CD14-positive monocyte (primary cell): ENCODE measurements at regions not wholly inside any gene's neighbourhood (a gene's known extent, or its start where the extent isn't known, plus 50 kb on each side); places are given as distances from the start of the nearest gene placed in this dataset.
A peak's percentile ranks its signal among the peaks of the same experiment; 100 is the strongest.

Experiments used
- DNase-seq, 3 donors: peaks; one replicate each; pipeline ENCODE4 v3.0.0-alpha.2; 2011 to 2022
- H2AFZ ChIP-seq: 2 replicates; pipeline ENCODE4 v1.6.0; 2012; ENCODE audit warnings: mild to moderate bottlenecking, low read depth, low read length, inconsistent platforms; ENCODE audit not compliant: insufficient read depth, poor library complexity, severe bottlenecking
- H3K27ac ChIP-seq, 2 donors: 1 replicate in 1 of 2; 2 replicates in 1 of 2; pipeline ENCODE4 v1.5.1; 2012 to 2013; ENCODE audit warnings: low read length in 2 of 2, control low read depth in 1 of 2, inconsistent platforms in 1 of 2, low read depth in 1 of 2, mild to moderate bottlenecking in 1 of 2
- H3K27me3 ChIP-seq, 2 donors: one replicate each; pipeline versions ENCODE4 v1.6.0 to v1.6.1; 2011 to 2013; ENCODE audit warnings: low read length in 2 of 2; ENCODE audit not compliant: control insufficient read depth in 2 of 2, insufficient read depth in 2 of 2
- H3K36me3 ChIP-seq, 2 donors: replicated peaks in 1 of 2; 1 replicate in 1 of 2; 2 replicates in 1 of 2; pipeline versions ENCODE4 v1.5.1 to v1.6.1; 2012 to 2013; ENCODE audit warnings: low read length in 2 of 2, control low read depth in 1 of 2, inconsistent platforms in 1 of 2, mild to moderate bottlenecking in 1 of 2; ENCODE audit not compliant: insufficient read depth in 2 of 2, control insufficient read depth in 1 of 2
- H3K4me1 ChIP-seq, 2 donors: 1 replicate in 1 of 2; 2 replicates in 1 of 2; pipeline versions ENCODE4 v1.5.1 to v1.6.1; 2012 to 2013; ENCODE audit warnings: low read length in 2 of 2, control low read depth in 1 of 2, inconsistent platforms in 1 of 2, mild to moderate bottlenecking in 1 of 2, moderate library complexity in 1 of 2; ENCODE audit not compliant: insufficient read depth in 2 of 2, control insufficient read depth in 1 of 2
- H3K4me2 ChIP-seq: replicated peaks from 2 replicates; pipeline ENCODE3; 2012; ENCODE audit warnings: low read length, moderate library complexity, mild to moderate bottlenecking; ENCODE audit not compliant: poor library complexity, severe bottlenecking; ENCODE audit errors: extremely low read depth
- H3K4me3 ChIP-seq, 3 experiments: fragments of 200-600 bp in 1 of 3; sonication (generic) in 1 of 3; replicated peaks in 1 of 3; 1 replicate in 2 of 3; 2 replicates in 1 of 3; pipeline ENCODE4 v1.5.1; 2011 to 2013; ENCODE audit warnings: low read length in 3 of 3, mild to moderate bottlenecking in 3 of 3, control low read depth in 2 of 3, low read depth in 2 of 3, inconsistent platforms in 1 of 3, moderate library complexity in 1 of 3
- H3K79me2 ChIP-seq: 2 replicates; pipeline ENCODE4 v1.6.0; 2012; ENCODE audit warnings: mild to moderate bottlenecking, control low read depth, inconsistent platforms, low read length, moderate library complexity; ENCODE audit not compliant: insufficient read depth
- H3K9ac ChIP-seq: 2 replicates; pipeline ENCODE4 v1.6.0; 2017; ENCODE audit warnings: low read length, mild to moderate bottlenecking; ENCODE audit not compliant: insufficient read depth, poor library complexity, severe bottlenecking
- H3K9me3 ChIP-seq, 2 donors: replicated peaks in 1 of 2; 1 replicate in 1 of 2; 2 replicates in 1 of 2; pipeline versions ENCODE4 v1.5.1 to v1.6.1; 2012 to 2013; ENCODE audit warnings: low read length in 2 of 2, control low read depth in 1 of 2; ENCODE audit not compliant: control insufficient read depth in 1 of 2, insufficient read depth in 1 of 2
- H4K20me1 ChIP-seq: 2 replicates; pipeline ENCODE4 v1.6.0; 2012; ENCODE audit warnings: mild to moderate bottlenecking, low read length, control low read depth, moderate library complexity; ENCODE audit not compliant: insufficient read depth
- H3K27ac Mint-ChIP-seq, 7 donors: one replicate each; pipeline ENCODE4 v1.8.0; 2020; ENCODE audit warnings: mild to moderate bottlenecking in 7 of 7, mixed read lengths in 7 of 7, moderate library complexity in 6 of 7, inconsistent platforms in 2 of 7
- H3K27me3 Mint-ChIP-seq, 3 donors: one replicate each; pipeline ENCODE4 v1.8.0; 2021 to 2022; ENCODE audit warnings: low read depth in 3 of 3, mild to moderate bottlenecking in 3 of 3, mixed read lengths in 3 of 3, moderate library complexity in 3 of 3, inconsistent platforms in 1 of 3
- H3K36me3 Mint-ChIP-seq, 2 donors: one replicate each; pipeline ENCODE4 v1.8.0; 2020; ENCODE audit warnings: mixed read lengths in 2 of 2, inconsistent platforms in 1 of 2, mild to moderate bottlenecking in 1 of 2
- H3K4me1 Mint-ChIP-seq: one replicate; pipeline ENCODE4 v1.8.0; 2020; ENCODE audit warnings: mild to moderate bottlenecking, mixed read lengths
- H3K4me3 Mint-ChIP-seq, 2 donors: one replicate each; pipeline ENCODE4 v1.8.0; 2020; ENCODE audit warnings: mild to moderate bottlenecking in 2 of 2, mixed read lengths in 2 of 2, moderate library complexity in 1 of 2
- H3K9me3 Mint-ChIP-seq, 7 donors: one replicate each; pipeline ENCODE4 v1.8.0; 2020 to 2022; ENCODE audit warnings: mixed read lengths in 7 of 7, mild to moderate bottlenecking in 6 of 7, moderate library complexity in 6 of 7, inconsistent platforms in 2 of 7
- WGBS: methylation state at CpG from one replicate; pipeline ENCODE4 v1.1.5; 2013; ENCODE audit warnings: missing lambda C conversion rate; ENCODE audit not compliant: insufficient coverage; 5-methylcytosine and 5-hydroxymethylcytosine counted together
- intact Hi-C, 2 donors: fragments of 100-400 bp; cut with micrococcal nuclease; formaldehyde crosslinking; loops; one replicate each; pipeline versions ENCODE4 v1.15.0 to v1.15.1; 2023
- TF ChIP-seq, protein P1 (sequence below): fragments of 200-600 bp; IDR thresholded peaks from one replicate; pipeline ENCODE4 v1.8.0; 2022; ENCODE audit warnings: antibody characterized with exemption, mild to moderate bottlenecking

DNA sequence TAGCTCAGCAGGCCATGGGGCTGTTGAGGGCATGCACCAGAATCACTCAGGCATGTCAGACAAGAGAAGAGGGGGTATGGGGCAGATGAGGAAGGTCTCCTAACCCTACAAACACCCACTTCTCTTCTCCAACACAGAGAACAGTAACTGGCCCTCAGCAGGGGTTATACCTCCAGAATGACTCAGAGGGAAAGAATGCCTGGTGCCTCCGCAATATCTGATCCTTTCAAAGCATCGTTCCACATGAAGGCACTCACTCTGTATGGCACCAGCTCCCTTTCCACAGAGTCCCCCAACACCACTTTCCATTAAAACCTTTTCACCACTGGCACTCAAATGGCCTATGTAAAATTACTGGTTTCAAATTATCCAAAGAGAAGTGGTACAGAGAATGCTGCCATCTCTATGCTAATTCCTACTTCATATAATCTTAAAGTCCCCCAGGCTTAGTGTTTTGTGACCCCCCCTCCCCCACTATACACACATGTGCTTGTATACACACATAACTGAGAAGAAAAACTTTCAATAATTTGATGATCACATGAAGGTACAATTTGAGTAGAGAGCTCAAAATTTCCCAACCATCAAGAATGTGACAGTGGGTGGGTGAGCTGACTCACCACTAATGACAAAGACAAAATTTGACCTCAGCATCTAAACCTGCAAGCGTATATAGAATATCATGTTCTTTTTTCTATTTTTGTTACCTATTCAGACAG lies 91.5 kb downstream of the SIPA1L2 start:
- no peaks in the 10 kb centered on the region for H3K4me1 ChIP-seq
- Mint-ChIP-seq H3K4me1 (peaks cover 8% of the 10 kb centered on the region), H3K9me3 (peaks cover 0 to 1% (median 0%) of the 10 kb centered on the region in 7 donors), H3K27ac (no peak overlapping the region), H3K4me3 (no peak overlapping the region), H3K27me3 (peaks cover 0 to 2% (median 0%) of the 10 kb centered on the region in 3 donors), H3K36me3 (no peaks in the 10 kb centered on the region)
- TF ChIP-seq, protein P1, sequence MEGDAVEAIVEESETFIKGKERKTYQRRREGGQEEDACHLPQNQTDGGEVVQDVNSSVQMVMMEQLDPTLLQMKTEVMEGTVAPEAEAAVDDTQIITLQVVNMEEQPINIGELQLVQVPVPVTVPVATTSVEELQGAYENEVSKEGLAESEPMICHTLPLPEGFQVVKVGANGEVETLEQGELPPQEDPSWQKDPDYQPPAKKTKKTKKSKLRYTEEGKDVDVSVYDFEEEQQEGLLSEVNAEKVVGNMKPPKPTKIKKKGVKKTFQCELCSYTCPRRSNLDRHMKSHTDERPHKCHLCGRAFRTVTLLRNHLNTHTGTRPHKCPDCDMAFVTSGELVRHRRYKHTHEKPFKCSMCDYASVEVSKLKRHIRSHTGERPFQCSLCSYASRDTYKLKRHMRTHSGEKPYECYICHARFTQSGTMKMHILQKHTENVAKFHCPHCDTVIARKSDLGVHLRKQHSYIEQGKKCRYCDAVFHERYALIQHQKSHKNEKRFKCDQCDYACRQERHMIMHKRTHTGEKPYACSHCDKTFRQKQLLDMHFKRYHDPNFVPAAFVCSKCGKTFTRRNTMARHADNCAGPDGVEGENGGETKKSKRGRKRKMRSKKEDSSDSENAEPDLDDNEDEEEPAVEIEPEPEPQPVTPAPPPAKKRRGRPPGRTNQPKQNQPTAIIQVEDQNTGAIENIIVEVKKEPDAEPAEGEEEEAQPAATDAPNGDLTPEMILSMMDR: no peak
- no peaks in the 10 kb centered on the region for H3K27me3 ChIP-seq
- H3K36me3 ChIP-seq: no peaks in the 10 kb centered on the region
- H3K79me2 ChIP-seq: no peaks in the 10 kb centered on the region
- WGBS: 100% methylated on average over 1 of the region's 3 CpGs
- no peaks in the 10 kb centered on the region for H3K9me3 ChIP-seq
- H4K20me1 ChIP-seq: no peaks in the 10 kb centered on the region
- H3K9ac ChIP-seq: no peak overlapping the region
- no peak for DNase-seq
- no peak overlapping the region for H3K4me3 ChIP-seq
- H2AFZ ChIP-seq: no peak overlapping the region
- H3K27ac ChIP-seq: no peak overlapping the region
- intact Hi-C loops: no loop called here
- no peak overlapping the region for H3K4me2 ChIP-seq

DNA sequence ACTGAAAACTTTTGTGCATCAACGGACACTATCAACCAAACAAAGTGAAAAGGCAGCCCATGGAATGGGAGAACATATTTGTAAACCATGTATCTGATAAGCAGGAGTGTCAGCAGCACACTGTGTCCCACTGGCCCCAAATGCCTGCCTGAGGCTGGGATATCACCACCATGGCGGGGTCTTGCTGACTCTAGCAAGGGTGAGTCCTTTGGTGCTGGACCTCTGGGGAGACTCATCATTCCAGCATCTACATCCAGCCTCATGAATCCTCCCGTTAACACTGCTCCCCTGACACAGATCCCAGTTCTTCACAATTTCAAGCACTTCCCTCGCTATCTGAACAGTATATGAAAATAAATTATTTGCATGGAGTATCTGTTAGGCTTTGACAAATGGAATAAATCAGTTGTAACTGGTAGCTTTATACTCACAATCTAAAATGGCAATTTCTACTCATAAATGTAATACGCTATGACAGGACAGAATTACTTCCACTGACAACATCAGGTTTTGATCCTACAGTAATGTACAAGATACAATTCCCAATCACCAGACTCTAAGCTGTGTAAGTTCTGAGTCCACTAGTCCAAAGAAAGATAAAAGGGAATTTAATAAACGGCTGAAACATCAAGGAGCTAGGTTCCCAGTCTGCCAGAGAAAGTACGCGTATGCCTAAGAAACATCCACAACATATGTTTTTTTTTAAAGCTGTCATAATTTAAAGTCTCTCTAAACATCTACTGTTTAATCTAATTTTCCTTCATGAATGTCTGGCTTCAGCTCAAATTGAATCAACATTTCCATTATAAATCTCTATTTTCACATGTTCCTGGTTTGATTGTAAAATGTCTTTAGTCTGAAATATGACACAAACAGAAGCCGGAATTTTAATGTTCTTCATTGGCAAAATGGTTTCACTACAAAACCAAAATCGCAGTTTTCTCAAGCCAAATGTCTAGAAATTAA lies 95.1 kb downstream of the SIPA1L2 start:
- no peaks in the 10 kb centered on the region for H3K9me3 ChIP-seq
- H3K4me1 ChIP-seq: no peaks in the 10 kb centered on the region
- no peak overlapping the region for H3K4me3 ChIP-seq
- Mint-ChIP-seq H3K9me3 (no peaks in the 10 kb centered on the region), H3K36me3 (peaks cover 4 to 5% of the 10 kb centered on the region in 2 donors), H3K4me3 (no peak overlapping the region), H3K27me3 (peaks cover 0 to 2% (median 0%) of the 10 kb centered on the region in 3 donors), H3K27ac (peak overlapping the region in 1 of 7 donors; percentile 28), H3K4me1 (peaks cover 8% of the 10 kb centered on the region)
- no peaks in the 10 kb centered on the region for H3K36me3 ChIP-seq
- H3K79me2 ChIP-seq: no peaks in the 10 kb centered on the region
- H3K27me3 ChIP-seq: no peaks in the 10 kb centered on the region
- H3K4me2 ChIP-seq: no peak overlapping the region
- TF ChIP-seq, protein P1: no peak
- no peak overlapping the region for H2AFZ ChIP-seq
- H4K20me1 ChIP-seq: no peaks in the 10 kb centered on the region
- H3K27ac ChIP-seq: no peak overlapping the region
- no peak overlapping the region for H3K9ac ChIP-seq
- 100% methylated on average over 1 of the region's 10 CpGs for WGBS
- no peak for DNase-seq
- intact Hi-C loops: no loop called here
